HepG2 (cell line): ENCODE measurements at regions not wholly inside any gene's neighbourhood (a gene's known extent, or its start where the extent isn't known, plus 50 kb on each side); places are given as distances from the start of the nearest gene placed in this dataset.

Source experiments
- CAMTA2 ChIP-seq: sonication (generic); formaldehyde crosslinking; IDR thresholded peaks from 2 replicates; pipeline ENCODE4 v1.4.0; 2020; ENCODE audit warnings: mild to moderate bottlenecking, missing genetic modification reagents, borderline replicate concordance
- POLR2AphosphoS5 ChIP-seq: IDR thresholded peaks from 2 replicates; pipeline ENCODE4 v1.6.1; 2012; ENCODE audit warnings: low read depth, low read length
- TF ChIP-seq, protein P1 (sequence below): sonication (generic); formaldehyde crosslinking; IDR thresholded peaks from 2 replicates; pipeline ENCODE4 v1.5.0; 2020; ENCODE audit warnings: mild to moderate bottlenecking, missing genetic modification reagents, moderate library complexity

DNA sequence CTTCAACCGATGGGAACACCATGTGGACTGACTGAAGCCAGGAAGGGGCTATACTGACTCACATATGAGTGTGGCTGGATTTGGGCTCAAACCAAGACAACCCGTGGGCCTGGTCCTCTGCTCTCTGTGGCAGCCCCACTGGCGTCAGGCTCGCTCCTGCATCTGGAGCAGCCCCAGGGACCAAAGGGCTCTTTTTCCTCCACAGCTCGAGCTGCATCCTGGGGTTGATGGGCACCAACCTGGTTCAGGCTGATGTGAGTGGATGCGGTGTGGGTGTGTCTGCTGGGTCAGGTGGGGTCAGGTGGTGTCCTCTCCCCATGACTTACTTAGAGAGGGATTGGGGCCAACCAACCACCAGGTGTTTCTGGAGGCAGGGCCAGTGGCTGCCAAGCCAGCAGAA is 303.0 kb upstream of the AJAP1 start:
- TF ChIP-seq, protein P1, sequence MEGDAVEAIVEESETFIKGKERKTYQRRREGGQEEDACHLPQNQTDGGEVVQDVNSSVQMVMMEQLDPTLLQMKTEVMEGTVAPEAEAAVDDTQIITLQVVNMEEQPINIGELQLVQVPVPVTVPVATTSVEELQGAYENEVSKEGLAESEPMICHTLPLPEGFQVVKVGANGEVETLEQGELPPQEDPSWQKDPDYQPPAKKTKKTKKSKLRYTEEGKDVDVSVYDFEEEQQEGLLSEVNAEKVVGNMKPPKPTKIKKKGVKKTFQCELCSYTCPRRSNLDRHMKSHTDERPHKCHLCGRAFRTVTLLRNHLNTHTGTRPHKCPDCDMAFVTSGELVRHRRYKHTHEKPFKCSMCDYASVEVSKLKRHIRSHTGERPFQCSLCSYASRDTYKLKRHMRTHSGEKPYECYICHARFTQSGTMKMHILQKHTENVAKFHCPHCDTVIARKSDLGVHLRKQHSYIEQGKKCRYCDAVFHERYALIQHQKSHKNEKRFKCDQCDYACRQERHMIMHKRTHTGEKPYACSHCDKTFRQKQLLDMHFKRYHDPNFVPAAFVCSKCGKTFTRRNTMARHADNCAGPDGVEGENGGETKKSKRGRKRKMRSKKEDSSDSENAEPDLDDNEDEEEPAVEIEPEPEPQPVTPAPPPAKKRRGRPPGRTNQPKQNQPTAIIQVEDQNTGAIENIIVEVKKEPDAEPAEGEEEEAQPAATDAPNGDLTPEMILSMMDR (CRISPR knock-in tag) = no peak
- TF ChIP-seq CAMTA2 (CRISPR knock-in tag) (no peak), POLR2AphosphoS5 (no peak)
